Small intestine (tissue), 7 donors: ENCODE measurements at regions not wholly inside any gene's neighbourhood (a gene's known extent, or its start where the extent isn't known, plus 50 kb on each side); places are given as distances from the start of the nearest gene placed in this dataset.
"Not testable (repeated sequence)": the region's sequence is repeated elsewhere in the genome, so short reads cannot be mapped to it uniquely, and the experiment has no call there.

Experiments
- DNase-seq, 2 donors: peaks; one replicate each; pipeline versions ENCODE4 v3.0.0 to v3.0.0-alpha.2; 2013
- FAIRE-seq: peaks from 2 replicates; lab custom pipeline; 2012; peaks lifted over from hg19 to GRCh38; lab: Jason Lieb, UNC
- H3K27ac ChIP-seq, 3 donors: one replicate each; pipeline ENCODE4 v1.5.1; 2013; ENCODE audit warnings: low read length in 2 of 3, mild to moderate bottlenecking in 2 of 3, control low read depth in 1 of 3, inconsistent platforms in 1 of 3, low read depth in 1 of 3, moderate library complexity in 1 of 3
- H3K27me3 ChIP-seq, 3 donors: one replicate each; pipeline ENCODE4 v1.6.1; 2013; ENCODE audit warnings: low read length in 3 of 3, inconsistent platforms in 1 of 3; ENCODE audit not compliant: control insufficient read depth in 3 of 3, insufficient read depth in 3 of 3
- H3K36me3 ChIP-seq, 3 donors: one replicate each; pipeline ENCODE4 v1.6.1; 2013; ENCODE audit warnings: low read length in 3 of 3, inconsistent platforms in 1 of 3, low read depth in 1 of 3, mild to moderate bottlenecking in 1 of 3, moderate library complexity in 1 of 3; ENCODE audit not compliant: control insufficient read depth in 3 of 3, insufficient read depth in 2 of 3
- H3K4me1 ChIP-seq, 3 donors: one replicate each; pipeline ENCODE4 v1.6.1; 2013; ENCODE audit warnings: low read length in 2 of 3, inconsistent platforms in 1 of 3, low read depth in 1 of 3, mild to moderate bottlenecking in 1 of 3, moderate library complexity in 1 of 3; ENCODE audit not compliant: control insufficient read depth in 3 of 3, insufficient read depth in 2 of 3
- H3K4me3 ChIP-seq, 3 donors: one replicate each; pipeline ENCODE4 v1.5.1; 2013; ENCODE audit warnings: low read length in 3 of 3, control low read depth in 1 of 3, inconsistent platforms in 1 of 3, low read depth in 1 of 3, mild to moderate bottlenecking in 1 of 3, moderate library complexity in 1 of 3
- H3K9me3 ChIP-seq, 2 donors: one replicate each; pipeline ENCODE4 v1.6.1; 2013; ENCODE audit warnings: low read depth in 1 of 2, low read length in 1 of 2; ENCODE audit not compliant: control insufficient read depth in 2 of 2, insufficient read depth in 1 of 2
- WGBS, 3 donors: extraction: QIAGEN DNeasy Blood & Tissue Kit; methylation state at CpG; one replicate each; pipeline ENCODE4 v1.1.7; 2013; 5-methylcytosine and 5-hydroxymethylcytosine counted together
- donor health status: healthy with polysubstance abuse.
- donor health status: control.
- donor health status: control.
- donor health status: Bipolar disorder and iron deficiency.
- donor health status: healthy.

GRCh38 chr5:100983601-100984000, 80.5 kb upstream of the ST8SIA4 start:
- not testable (repeated sequence) for H3K27ac ChIP-seq, H3K27me3 ChIP-seq, H3K9me3 ChIP-seq, FAIRE-seq, H3K36me3 ChIP-seq, H3K4me3 ChIP-seq, H3K4me1 ChIP-seq
- WGBS, 3 donors = 36 to 67% (median 64%) methylated on average over 6 of the region's 6 CpGs
- DNase-seq = peak in 1 of 2 donors; percentile 4

- no peak overlapping the region for H3K4me3 ChIP-seq
- H3K9me3 ChIP-seq = peaks cover 0 to 2% of the 10 kb centered on the region in 2 donors
- H3K36me3 ChIP-seq = no peaks in the 10 kb centered on the region
- H3K27me3 ChIP-seq = no peaks in the 10 kb centered on the region
- FAIRE-seq (no peak), DNase-seq (no peak)
- no peaks in the 10 kb centered on the region for H3K4me1 ChIP-seq
- 61 to 76% (median 70%) methylated on average over 3 of the region's 3 CpGs for WGBS, 3 donors
- H3K27ac ChIP-seq = no peak overlapping the region
Observed at GRCh38 chr5:100974082-100974481, 71.0 kb upstream of the ST8SIA4 start.

- Histone ChIP-seq H3K36me3 (no peaks in the 10 kb centered on the region), H3K27me3 (no peaks in the 10 kb centered on the region), H3K4me1 (no peaks in the 10 kb centered on the region), H3K4me3 (no peak overlapping the region), H3K27ac (no peak overlapping the region), H3K9me3 (no peaks in the 10 kb centered on the region)
- WGBS, 3 donors = 73 to 80% (median 77%) methylated on average over 5 of the region's 5 CpGs
- DNase-seq (no peak), FAIRE-seq (no peak)
Observed at GRCh38 chr5:100970646-100971255, 67.7 kb upstream of the ST8SIA4 start.

GRCh38 chr5:100965291-100965690, 62.2 kb upstream of the ST8SIA4 start:
- no peaks in the 10 kb centered on the region for H3K4me1 ChIP-seq
- FAIRE-seq = no peak
- H3K36me3 ChIP-seq = no peaks in the 10 kb centered on the region
- H3K4me3 ChIP-seq = no peak overlapping the region
- no peaks in the 10 kb centered on the region for H3K9me3 ChIP-seq
- no peak overlapping the region for H3K27ac ChIP-seq
- no peak for DNase-seq
- H3K27me3 ChIP-seq = no peaks in the 10 kb centered on the region
